ENCODE measurements at regions not wholly inside any gene's neighbourhood (a gene's known extent, or its start where the extent isn't known, plus 50 kb on each side); places are given as distances from the start of the nearest gene placed in this dataset.

- intact Hi-C loops (cut with DNase I, micrococcal nuclease) = no loop called here
- H3K9me3 Mint-ChIP-seq = no peaks in the 10 kb centered on the region
- Histone ChIP-seq H3K4me1 (ENCODE audit: insufficient read depth, low read length) (no peaks in the 10 kb centered on the region), H3K27ac (ENCODE audit: low read depth in 1 of 2, low read length in 2 of 2) (no peak overlapping the region), H3K36me3 (ENCODE audit: insufficient read depth, low read length) (no peaks in the 10 kb centered on the region), H3K4me3 (ENCODE audit: low read length) (no peak overlapping the region), H3K9me3 (ENCODE audit: control insufficient read depth in 1 of 2, insufficient read depth in 1 of 2, low read length in 2 of 2) (no peaks in the 10 kb centered on the region), H3K27me3 (ENCODE audit: control insufficient read depth in 1 of 2, insufficient read depth in 2 of 2, low read length in 2 of 2) (no peaks in the 10 kb centered on the region)
- H3K4me3 Mint-ChIP-seq = no peak overlapping the region
- no peaks in the 10 kb centered on the region for H3K4me1 Mint-ChIP-seq (ENCODE audit: low read depth)
- no peaks in the 10 kb centered on the region for H3K27me3 Mint-ChIP-seq
- TF ChIP-seq CTCF (IDR thresholded peaks at IDR 0.05) = no peak
- no peak for ATAC-seq (ENCODE audit: poor library complexity)
- peak in 2 of 14 experiments; percentile 0 to 3 for DNase-seq
- no peaks in the 10 kb centered on the region for H3K36me3 Mint-ChIP-seq (ENCODE audit: low read depth)
- ChIA-PET CTCF (no interaction called here), POLR2A (interaction anchor here (0.6 kb wide), 1 partner anchor 153 kb away, joined by 5 read pairs; no protein-coding TSS in a partner anchor)
- H3K27ac Mint-ChIP-seq = no peak overlapping the region
Measured at GRCh38 chr17:77312061-77312701, 171.4 kb downstream of the SEC14L1 start.

GRCh38 chr17:77312786-77313599 is 172.2 kb downstream of the SEC14L1 start:
- intact Hi-C loops (cut with DNase I, micrococcal nuclease) = no loop called here
- Histone ChIP-seq H3K4me1 (ENCODE audit: insufficient read depth, low read length) (no peaks in the 10 kb centered on the region), H3K27ac (ENCODE audit: low read depth in 1 of 2, low read length in 2 of 2) (no peak overlapping the region), H3K9me3 (ENCODE audit: control insufficient read depth in 1 of 2, insufficient read depth in 1 of 2, low read length in 2 of 2) (no peaks in the 10 kb centered on the region), H3K4me3 (ENCODE audit: low read length) (no peak overlapping the region), H3K36me3 (ENCODE audit: insufficient read depth, low read length) (no peaks in the 10 kb centered on the region), H3K27me3 (ENCODE audit: control insufficient read depth in 1 of 2, insufficient read depth in 2 of 2, low read length in 2 of 2) (no peaks in the 10 kb centered on the region)
- Mint-ChIP-seq H3K9me3 (no peaks in the 10 kb centered on the region), H3K4me3 (no peak overlapping the region), H3K36me3 (ENCODE audit: low read depth) (no peaks in the 10 kb centered on the region), H3K27ac (no peak overlapping the region), H3K27me3 (no peaks in the 10 kb centered on the region), H3K4me1 (ENCODE audit: low read depth) (no peaks in the 10 kb centered on the region)
- TF ChIP-seq CTCF (IDR thresholded peaks at IDR 0.05) = no peak
- ATAC-seq (ENCODE audit: poor library complexity) = no peak
- DNase-seq = peak in 1 of 14 experiments; percentile 2
- CTCF ChIA-PET = interaction anchor here (1.5 kb wide), 1 partner anchor 230 kb away, joined by 3 read pairs; no protein-coding TSS in a partner anchor
- POLR2A ChIA-PET = interaction anchor here (0.6 kb wide), 1 partner anchor 152 kb away, joined by 5 read pairs; no protein-coding TSS in a partner anchor

GRCh38 chr17:77313831-77314230 is 173.1 kb downstream of the SEC14L1 start:
- no peak for ATAC-seq (ENCODE audit: poor library complexity)
- POLR2A ChIA-PET = no interaction called here
- H3K4me1 Mint-ChIP-seq (ENCODE audit: low read depth) = peaks cover 4% of the 10 kb centered on the region

More at GRCh38 chr17:77313831-77314230, 173.1 kb downstream of the SEC14L1 start:
- TF ChIP-seq CTCF (IDR thresholded peaks at IDR 0.05) = no peak
- intact Hi-C loops (cut with DNase I, micrococcal nuclease) = no loop called here
- Mint-ChIP-seq H3K27me3 (no peaks in the 10 kb centered on the region), H3K4me3 (no peak overlapping the region), H3K36me3 (ENCODE audit: low read depth) (no peaks in the 10 kb centered on the region), H3K27ac (no peak overlapping the region), H3K9me3 (no peaks in the 10 kb centered on the region)
- H3K4me1 ChIP-seq (ENCODE audit: insufficient read depth, low read length) = peaks cover 3% of the 10 kb centered on the region
- no peak overlapping the region for H3K27ac ChIP-seq (ENCODE audit: low read depth in 1 of 2, low read length in 2 of 2)
- H3K9me3 ChIP-seq (ENCODE audit: control insufficient read depth in 1 of 2, insufficient read depth in 1 of 2, low read length in 2 of 2) = no peaks in the 10 kb centered on the region
- no peak for DNase-seq
- no peaks in the 10 kb centered on the region for H3K27me3 ChIP-seq (ENCODE audit: control insufficient read depth in 1 of 2, insufficient read depth in 2 of 2, low read length in 2 of 2)
- no peak overlapping the region for H3K4me3 ChIP-seq (ENCODE audit: low read length)
- CTCF ChIA-PET = interaction anchor here (1.5 kb wide), 1 partner anchor 229 kb away, joined by 3 read pairs; no protein-coding TSS in a partner anchor
- no peaks in the 10 kb centered on the region for H3K36me3 ChIP-seq (ENCODE audit: insufficient read depth, low read length)
